GM18909 (cell line): ENCODE measurements at regions not wholly inside any gene's neighbourhood (a gene's known extent, or its start where the extent isn't known, plus 50 kb on each side); places are given as distances from the start of the nearest gene placed in this dataset.

Experiments used
- ATAC-seq: cut with Tn5 transposase; IDR thresholded peaks from one replicate; pipeline ENCODE4 v1.9.1; 2021; ENCODE audit warnings: mild to moderate bottlenecking; ENCODE audit not compliant: unreplicated experiment, poor library complexity

- ATAC-seq = no peak
These were observed 52.5 kb upstream of the SPTLC3 start for GRCh38 chr20:12956303-12956702.

DNA sequence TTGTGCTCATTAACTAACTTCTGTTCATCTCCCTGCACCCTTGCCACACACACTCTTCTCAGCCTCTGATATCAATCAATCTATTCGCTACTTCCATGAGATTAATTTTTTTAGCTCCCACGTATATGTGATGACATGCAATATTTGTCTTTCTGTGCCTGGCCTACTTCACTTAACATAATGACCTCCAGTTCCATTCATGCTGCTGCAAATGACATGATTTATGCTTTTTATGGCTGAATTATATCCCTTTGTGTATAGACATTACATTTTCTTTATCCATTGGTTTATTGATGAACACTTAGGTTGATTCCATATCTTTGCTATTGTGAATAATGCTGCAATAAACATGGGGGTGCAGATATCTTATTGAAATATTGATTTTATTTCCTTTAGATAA, 50.8 kb upstream of the SPTLC3 start:
- ATAC-seq = no peak
